ENCODE measurements at regions not wholly inside any gene's neighbourhood (a gene's known extent, or its start where the extent isn't known, plus 50 kb on each side); places are given as distances from the start of the nearest gene placed in this dataset.

DNA sequence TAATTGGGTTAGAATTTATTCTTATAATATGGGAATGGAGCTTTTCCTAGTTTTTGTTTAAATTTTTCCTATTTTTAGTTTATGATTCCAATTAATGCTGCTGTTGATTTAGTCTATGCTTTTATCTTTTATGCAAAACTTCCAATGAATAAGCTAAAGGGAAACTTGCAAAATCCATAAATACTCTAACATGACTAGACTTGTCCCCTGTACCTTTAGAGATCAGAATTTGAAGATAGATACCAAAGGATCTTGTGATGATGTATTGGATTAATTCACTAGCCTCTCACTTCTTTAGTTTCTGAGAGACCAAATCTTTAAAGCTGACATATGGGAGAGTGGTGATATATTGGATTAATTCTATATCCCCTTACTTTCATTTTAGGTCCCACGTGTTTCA lies 306.6 kb upstream of the PRMT6 start:
- TF ChIP-seq, protein P1, sequence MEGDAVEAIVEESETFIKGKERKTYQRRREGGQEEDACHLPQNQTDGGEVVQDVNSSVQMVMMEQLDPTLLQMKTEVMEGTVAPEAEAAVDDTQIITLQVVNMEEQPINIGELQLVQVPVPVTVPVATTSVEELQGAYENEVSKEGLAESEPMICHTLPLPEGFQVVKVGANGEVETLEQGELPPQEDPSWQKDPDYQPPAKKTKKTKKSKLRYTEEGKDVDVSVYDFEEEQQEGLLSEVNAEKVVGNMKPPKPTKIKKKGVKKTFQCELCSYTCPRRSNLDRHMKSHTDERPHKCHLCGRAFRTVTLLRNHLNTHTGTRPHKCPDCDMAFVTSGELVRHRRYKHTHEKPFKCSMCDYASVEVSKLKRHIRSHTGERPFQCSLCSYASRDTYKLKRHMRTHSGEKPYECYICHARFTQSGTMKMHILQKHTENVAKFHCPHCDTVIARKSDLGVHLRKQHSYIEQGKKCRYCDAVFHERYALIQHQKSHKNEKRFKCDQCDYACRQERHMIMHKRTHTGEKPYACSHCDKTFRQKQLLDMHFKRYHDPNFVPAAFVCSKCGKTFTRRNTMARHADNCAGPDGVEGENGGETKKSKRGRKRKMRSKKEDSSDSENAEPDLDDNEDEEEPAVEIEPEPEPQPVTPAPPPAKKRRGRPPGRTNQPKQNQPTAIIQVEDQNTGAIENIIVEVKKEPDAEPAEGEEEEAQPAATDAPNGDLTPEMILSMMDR (IDR thresholded peaks at IDR 0.05), result no peak
- TF ChIP-seq EZH2 (IDR thresholded peaks at IDR 0.05), result no peak
- no peak for TF ChIP-seq EZH2phosphoT487 (IDR thresholded peaks at IDR 0.05)
